ENCODE measurements at regions not wholly inside any gene's neighbourhood (a gene's known extent, or its start where the extent isn't known, plus 50 kb on each side); places are given as distances from the start of the nearest gene placed in this dataset.
"Not testable (repeated sequence)": the region's sequence is repeated elsewhere in the genome, so short reads cannot be mapped to it uniquely, and the experiment has no call there.

- not testable (repeated sequence) for H3K36me3 ChIP-seq (ENCODE audit: control insufficient read depth, low read length); H3K27ac ChIP-seq (ENCODE audit: low read depth, low read length); H4K20me1 ChIP-seq (ENCODE audit: control insufficient read depth, insufficient read depth, low read depth, low read length); H3F3A ChIP-seq (ENCODE audit: control insufficient read depth, insufficient read depth); H3K4me1 ChIP-seq (ENCODE audit: control insufficient read depth, low read length); H3K9me3 ChIP-seq (ENCODE audit: control insufficient read depth, insufficient read depth, low read length); H3K9me2 ChIP-seq (replicated peaks; ENCODE audit: control insufficient read depth, low read length); H3K4me2 ChIP-seq (ENCODE audit: low read length); H3K4me3 ChIP-seq (ENCODE audit: low read length); H3K79me2 ChIP-seq (ENCODE audit: control insufficient read depth, low read length); H3K27me3 ChIP-seq (ENCODE audit: control insufficient read depth, low read length)
These were observed 84.5 kb downstream of the IDS start for GRCh38 chrX:149420566-149420965.

DNA sequence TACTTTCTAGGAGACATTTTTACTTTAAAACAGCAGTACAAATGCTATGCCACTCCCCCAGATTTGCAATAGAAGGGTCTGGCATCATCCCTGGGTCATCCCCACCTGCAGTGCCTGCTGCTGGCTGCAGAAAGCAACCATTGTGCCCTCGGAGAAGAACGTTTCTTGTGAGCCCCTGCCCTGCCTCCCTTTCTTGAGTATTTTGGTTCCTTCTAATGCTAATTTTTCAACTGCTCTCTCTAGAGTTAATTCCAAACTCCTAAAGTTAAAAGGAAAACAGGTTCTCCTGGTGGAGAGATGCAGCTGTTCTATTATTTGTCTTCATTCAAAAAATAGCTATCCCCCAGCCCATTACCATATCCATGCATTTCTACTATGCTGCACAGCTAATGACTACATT, 107.1 kb downstream of the IDS start:
- Histone ChIP-seq H3K9me2 (replicated peaks; ENCODE audit: control insufficient read depth, low read length) (no peaks in the 10 kb centered on the region), H3K27me3 (ENCODE audit: control insufficient read depth, low read length) (no peaks in the 10 kb centered on the region), H3F3A (ENCODE audit: control insufficient read depth, insufficient read depth) (no peaks in the 10 kb centered on the region), H4K20me1 (ENCODE audit: control insufficient read depth, insufficient read depth, low read depth, low read length) (no peaks in the 10 kb centered on the region), H3K79me2 (ENCODE audit: control insufficient read depth, low read length) (no peaks in the 10 kb centered on the region), H3K4me3 (ENCODE audit: low read length) (no peak overlapping the region), H3K4me1 (ENCODE audit: control insufficient read depth, low read length) (no peaks in the 10 kb centered on the region), H3K36me3 (ENCODE audit: control insufficient read depth, low read length) (no peaks in the 10 kb centered on the region), H3K4me2 (ENCODE audit: low read length) (no peak overlapping the region), H3K9me3 (ENCODE audit: control insufficient read depth, insufficient read depth, low read length) (no peaks in the 10 kb centered on the region), H3K27ac (ENCODE audit: low read depth, low read length) (no peak overlapping the region)
- no peak for TF ChIP-seq EZH2phosphoT487 (IDR thresholded peaks at IDR 0.05; ENCODE audit: borderline replicate concordance, low read length)
- TF ChIP-seq, protein P1, sequence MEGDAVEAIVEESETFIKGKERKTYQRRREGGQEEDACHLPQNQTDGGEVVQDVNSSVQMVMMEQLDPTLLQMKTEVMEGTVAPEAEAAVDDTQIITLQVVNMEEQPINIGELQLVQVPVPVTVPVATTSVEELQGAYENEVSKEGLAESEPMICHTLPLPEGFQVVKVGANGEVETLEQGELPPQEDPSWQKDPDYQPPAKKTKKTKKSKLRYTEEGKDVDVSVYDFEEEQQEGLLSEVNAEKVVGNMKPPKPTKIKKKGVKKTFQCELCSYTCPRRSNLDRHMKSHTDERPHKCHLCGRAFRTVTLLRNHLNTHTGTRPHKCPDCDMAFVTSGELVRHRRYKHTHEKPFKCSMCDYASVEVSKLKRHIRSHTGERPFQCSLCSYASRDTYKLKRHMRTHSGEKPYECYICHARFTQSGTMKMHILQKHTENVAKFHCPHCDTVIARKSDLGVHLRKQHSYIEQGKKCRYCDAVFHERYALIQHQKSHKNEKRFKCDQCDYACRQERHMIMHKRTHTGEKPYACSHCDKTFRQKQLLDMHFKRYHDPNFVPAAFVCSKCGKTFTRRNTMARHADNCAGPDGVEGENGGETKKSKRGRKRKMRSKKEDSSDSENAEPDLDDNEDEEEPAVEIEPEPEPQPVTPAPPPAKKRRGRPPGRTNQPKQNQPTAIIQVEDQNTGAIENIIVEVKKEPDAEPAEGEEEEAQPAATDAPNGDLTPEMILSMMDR (IDR thresholded peaks at IDR 0.05; ENCODE audit: low read depth, low read length, poor library complexity, severe bottlenecking): no peak

DNA sequence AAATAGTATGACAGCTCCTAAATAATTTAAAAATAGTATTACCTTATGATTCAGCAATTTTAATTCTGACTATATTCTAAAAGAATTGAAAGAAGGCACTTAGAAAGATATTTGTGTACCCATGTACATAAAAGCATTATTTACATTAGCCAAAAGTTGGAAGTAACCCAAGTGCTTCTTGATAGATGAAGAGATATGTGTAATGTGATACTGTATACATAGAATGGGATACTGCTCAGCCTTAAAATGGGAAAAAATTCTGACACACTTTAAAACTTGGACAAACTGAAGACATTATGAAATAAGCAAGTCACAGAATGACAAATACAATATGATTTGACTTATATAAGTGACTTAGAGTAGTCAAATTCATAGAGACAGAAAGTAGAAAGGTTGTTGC, 112.2 kb downstream of the IDS start:
- no peaks in the 10 kb centered on the region for H3K27me3 ChIP-seq (ENCODE audit: control insufficient read depth, low read length)
- no peak overlapping the region for H3K4me3 ChIP-seq (ENCODE audit: low read length)
- H3K36me3 ChIP-seq (ENCODE audit: control insufficient read depth, low read length): no peaks in the 10 kb centered on the region; the same call in 1 of the 2 replicates
- no peak overlapping the region for H3K4me2 ChIP-seq (ENCODE audit: low read length)
- H3K27ac ChIP-seq (ENCODE audit: low read depth, low read length): no peak overlapping the region
- H3F3A ChIP-seq (ENCODE audit: control insufficient read depth, insufficient read depth): peaks cover 7% of the 10 kb centered on the region
- no peaks in the 10 kb centered on the region for H4K20me1 ChIP-seq (ENCODE audit: control insufficient read depth, insufficient read depth, low read depth, low read length)
- TF ChIP-seq EZH2phosphoT487 (IDR thresholded peaks at IDR 0.05; ENCODE audit: borderline replicate concordance, low read length): no peak
- TF ChIP-seq, protein P1 (IDR thresholded peaks at IDR 0.05; ENCODE audit: low read depth, low read length, poor library complexity, severe bottlenecking): no peak
- no peaks in the 10 kb centered on the region for H3K9me3 ChIP-seq (ENCODE audit: control insufficient read depth, insufficient read depth, low read length)
- H3K79me2 ChIP-seq (ENCODE audit: control insufficient read depth, low read length): no peaks in the 10 kb centered on the region
- H3K9me2 ChIP-seq (replicated peaks; ENCODE audit: control insufficient read depth, low read length): no peaks in the 10 kb centered on the region
- peaks cover 25% of the 10 kb centered on the region for H3K4me1 ChIP-seq (ENCODE audit: control insufficient read depth, low read length)

- H3K4me1 ChIP-seq (ENCODE audit: control insufficient read depth, low read length): peaks cover 11% of the 10 kb centered on the region
- no peak overlapping the region for H3K4me2 ChIP-seq (ENCODE audit: low read length)
- no peaks in the 10 kb centered on the region for H4K20me1 ChIP-seq (ENCODE audit: control insufficient read depth, insufficient read depth, low read depth, low read length)
- H3K79me2 ChIP-seq (ENCODE audit: control insufficient read depth, low read length): no peaks in the 10 kb centered on the region
- no peaks in the 10 kb centered on the region for H3K36me3 ChIP-seq (ENCODE audit: control insufficient read depth, low read length)
- H3K9me3 ChIP-seq (ENCODE audit: control insufficient read depth, insufficient read depth, low read length): no peaks in the 10 kb centered on the region
- H3K9me2 ChIP-seq (replicated peaks; ENCODE audit: control insufficient read depth, low read length): no peaks in the 10 kb centered on the region
- no peak overlapping the region for H3K4me3 ChIP-seq (ENCODE audit: low read length)
- H3K27ac ChIP-seq (ENCODE audit: low read depth, low read length): no peak overlapping the region
- no peaks in the 10 kb centered on the region for H3K27me3 ChIP-seq (ENCODE audit: control insufficient read depth, low read length)
- H3F3A ChIP-seq (ENCODE audit: control insufficient read depth, insufficient read depth): peaks cover 2% of the 10 kb centered on the region
- TF ChIP-seq, protein P1 (IDR thresholded peaks at IDR 0.05; ENCODE audit: low read depth, low read length, poor library complexity, severe bottlenecking): no peak
- TF ChIP-seq EZH2phosphoT487 (IDR thresholded peaks at IDR 0.05; ENCODE audit: borderline replicate concordance, low read length): no peak
These were observed 121.3 kb downstream of the IDS start for GRCh38 chrX:149383852-149384251.

All from DOHH2 (cell line).